GM12878 (cell line): ENCODE measurements at regions not wholly inside any gene's neighbourhood (a gene's known extent, or its start where the extent isn't known, plus 50 kb on each side); places are given as distances from the start of the nearest gene placed in this dataset.

Source experiments
- ATAC-seq: fragments of 200-7000 bp; cut with Tn5 transposase; 3 replicates; pipeline ENCODE4 v1.9.1; 2020; ENCODE audit warnings: mild to moderate bottlenecking, moderate library complexity
- BruUV-seq: library from RNA; stranded (reverse); fragments of 400-500 nt; replicated peaks from 2 replicates; lab custom pipeline; 2021; lab: Mats Ljungman, UMichigan
- CTCF ChIA-PET: fragments of 300-600 bp; sonication (Branson Sonifier 250); formaldehyde crosslinking; extraction: SDS; loops from one replicate; lab custom pipeline; 2021; ENCODE audit warnings: inconsistent platforms; lab: Yijun Ruan, JAX
- POLR2A ChIA-PET: fragments of 350-600 bp; formaldehyde crosslinking; extraction: SDS; loops from one replicate; lab custom pipeline; 2021; ENCODE audit warnings: inconsistent platforms; lab: Charles Lee
- RAD21 ChIA-PET: fragments of 300-600 bp; sonication (Branson Sonifier 250); formaldehyde crosslinking; loops from one replicate; lab custom pipeline; 2023; ENCODE audit warnings: antibody characterized with exemption; ENCODE audit not compliant: unreplicated experiment; lab: Charles Lee
- SMC1A ChIA-PET: fragments of 300-600 bp; sonication (Branson Sonifier 250); formaldehyde crosslinking; loops from one replicate; lab custom pipeline; 2023; ENCODE audit not compliant: unreplicated experiment, uncharacterized antibody; lab: Charles Lee
- DNase-seq: peaks from one replicate; pipeline ENCODE4 v3.0.0-alpha.2; 2011; ENCODE audit warnings: low read depth, low spot score
- FAIRE-seq: peaks from 3 replicates; lab custom pipeline; 2011; peaks lifted over from hg19 to GRCh38; lab: Jason Lieb, UNC
- H2AFZ ChIP-seq: 2 replicates; pipeline ENCODE4 v1.6.0; 2011; ENCODE audit warnings: low read depth, low read length, control low read depth; ENCODE audit not compliant: control insufficient read depth
- H3K27ac ChIP-seq: 2 replicates; pipeline ENCODE4 v1.5.1; 2011; ENCODE audit warnings: control low read depth; ENCODE audit not compliant: control insufficient read depth, insufficient read depth
- H3K27me3 ChIP-seq, 2 experiments: replicated peaks in 1 of 2; 2 replicates each; pipeline versions ENCODE4 v1.6.0 to v1.6.1; 2011; ENCODE audit warnings: low read length in 1 of 2; ENCODE audit not compliant: control insufficient read depth in 2 of 2, insufficient read depth in 2 of 2
- H3K36me3 ChIP-seq, 2 experiments: 2 replicates each; pipeline ENCODE4 v1.5.1; 2011; ENCODE audit warnings: low read length in 1 of 2; ENCODE audit not compliant: control insufficient read depth in 2 of 2, insufficient read depth in 2 of 2
- H3K4me1 ChIP-seq: 2 replicates; pipeline ENCODE4 v1.6.1; 2011; ENCODE audit warnings: mild to moderate bottlenecking, low read length, moderate library complexity, mixed read lengths; ENCODE audit not compliant: control insufficient read depth, insufficient read depth
- H3K4me2 ChIP-seq: 2 replicates; pipeline ENCODE4 v1.6.0; 2011; ENCODE audit warnings: control low read depth; ENCODE audit not compliant: control insufficient read depth, insufficient read depth
- H3K4me3 ChIP-seq: fragments of 200-600 bp; sonication (generic); 2 replicates; pipeline ENCODE4 v1.5.1; 2016
- H3K79me2 ChIP-seq: 2 replicates; pipeline ENCODE4 v1.6.0; 2011; ENCODE audit warnings: low read length; ENCODE audit not compliant: control insufficient read depth, insufficient read depth
- H3K9ac ChIP-seq: 2 replicates; pipeline ENCODE4 v1.8.0; 2011; ENCODE audit warnings: low read length, control low read depth, mixed read lengths; ENCODE audit not compliant: control insufficient read depth, insufficient read depth
- H3K9me3 ChIP-seq: replicated peaks from 3 replicates; pipeline ENCODE4 v1.5.1; 2011; ENCODE audit warnings: mild to moderate bottlenecking, low read length; ENCODE audit not compliant: control insufficient read depth, insufficient read depth
- H4K20me1 ChIP-seq: 2 replicates; pipeline ENCODE4 v1.6.0; 2011; ENCODE audit not compliant: control insufficient read depth, insufficient read depth
- BACH1 ChIP-seq: fragments of 450-650 bp; IDR thresholded peaks from 2 replicates; pipeline ENCODE4 v1.6.1; 2017; ENCODE audit warnings: mild to moderate bottlenecking, borderline replicate concordance
- CREM ChIP-seq: IDR thresholded peaks from 2 replicates; pipeline ENCODE4 v1.6.1; 2014; ENCODE audit warnings: antibody characterized with exemption, low read depth
- HDAC2 ChIP-seq: fragments of 200-600 bp; sonication (generic); IDR thresholded peaks from 2 replicates; pipeline ENCODE4 v1.6.1; 2017
- HSF1 ChIP-seq: fragments of 150-350 bp; IDR thresholded peaks from 2 replicates; pipeline ENCODE4 v1.6.1; 2014; ENCODE audit warnings: mild to moderate bottlenecking, low read depth, low read length
- POLR2AphosphoS5 ChIP-seq: IDR thresholded peaks from 2 replicates; pipeline ENCODE4 v1.6.1; 2011; ENCODE audit warnings: mild to moderate bottlenecking, low read length, inconsistent platforms
- RELA ChIP-seq: fragments of 450-650 bp; IDR thresholded peaks from 2 replicates; pipeline ENCODE4 v1.8.0; 2014; ENCODE audit warnings: borderline replicate concordance; ENCODE audit not compliant: partially characterized antibody
- SMARCA5 ChIP-seq: fragments of 450-650 bp; IDR thresholded peaks from 2 replicates; pipeline ENCODE4 v1.6.1; 2017; ENCODE audit warnings: mild to moderate bottlenecking
- TAF1 ChIP-seq: IDR thresholded peaks from 2 replicates; pipeline ENCODE4 v1.6.1; 2011; ENCODE audit warnings: mild to moderate bottlenecking, low read depth, low read length, borderline replicate concordance
- TBL1XR1 ChIP-seq: IDR thresholded peaks from 2 replicates; pipeline ENCODE4 v1.6.1; 2012; ENCODE audit warnings: low read depth, low read length, improper control_type of control experiment
- ZNF207 ChIP-seq: fragments of 450-650 bp; IDR thresholded peaks from 2 replicates; pipeline ENCODE4 v1.6.1; 2014; ENCODE audit warnings: antibody characterized with exemption, mild to moderate bottlenecking, borderline replicate concordance
- WGBS: methylation state at CpG from one replicate; pipeline ENCODE4 v1.1.6; 2016; ENCODE audit warnings: low lambda C conversion rate; ENCODE audit not compliant: insufficient replicate concordance, insufficient coverage; ENCODE audit errors: missing lambda C conversion rate; 5-methylcytosine and 5-hydroxymethylcytosine counted together
- in situ Hi-C: fragments of 300-500 bp; cut with MboI; formaldehyde crosslinking; loops from 9 replicates; pipeline ENCODE4 v1.14.3; 2018; ENCODE audit warnings: mixed read lengths
- intact Hi-C: fragments of 100-400 bp; cut with micrococcal nuclease; formaldehyde crosslinking; loops from one replicate; pipeline ENCODE4 v1.14.2; 2022; ENCODE audit not compliant: unreplicated experiment
- TF ChIP-seq, protein P1 (sequence below): fragments of 450-650 bp; formaldehyde crosslinking; IDR thresholded peaks from 2 replicates; pipeline ENCODE4 v1.5.0; 2022; ENCODE audit warnings: mild to moderate bottlenecking, missing genetic modification characterization
- TF ChIP-seq, protein P2 (sequence below): IDR thresholded peaks from 2 replicates; pipeline ENCODE4 v1.6.1; 2012; ENCODE audit warnings: low read depth, low read length, improper control_type of control experiment

DNA sequence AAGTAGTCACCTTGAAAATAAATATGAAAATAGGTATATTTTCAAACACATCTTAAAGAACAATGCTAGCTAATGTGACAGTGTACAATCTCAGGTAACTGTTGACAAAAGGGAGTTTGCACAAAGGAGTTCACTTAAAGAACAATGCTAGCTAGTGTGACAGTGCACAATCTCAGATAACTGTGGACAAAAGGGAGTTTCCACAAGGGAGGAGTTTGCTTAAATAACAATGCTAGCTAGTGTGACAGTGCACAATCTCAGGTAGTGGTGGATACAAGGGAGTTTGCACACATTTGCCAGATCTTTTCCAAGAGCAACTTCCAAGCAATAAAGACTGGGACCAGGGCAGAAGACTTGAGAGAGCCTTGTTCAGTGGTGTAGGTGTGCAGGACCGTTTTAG lies 442.9 kb upstream of the FTMT start:
- in situ Hi-C loops = no loop called here
- ChIA-PET SMC1A (no interaction called here), RAD21 (no interaction called here), CTCF (no interaction called here), POLR2A (no interaction called here)
- BruUV-seq = no TSS peak
- no peak for DNase-seq
- intact Hi-C loops = no loop called here
- TF ChIP-seq SMARCA5 (no peak), BACH1 (peak; percentile 38; the same call in 1 of the 2 replicates), RELA (no peak), CREM (no peak)
- no peak overlapping the region for H3K4me3 ChIP-seq
- no peak overlapping the region for H3K27ac ChIP-seq
- no peaks in the 10 kb centered on the region for H3K36me3 ChIP-seq
- H3K9ac ChIP-seq = no peak overlapping the region
- H3K4me1 ChIP-seq = no peaks in the 10 kb centered on the region
- ATAC-seq = no peak
- H3K9me3 ChIP-seq = no peaks in the 10 kb centered on the region; the same call in 2 of the 3 replicates
- no peaks in the 10 kb centered on the region for H4K20me1 ChIP-seq
- no peak overlapping the region for H3K4me2 ChIP-seq
- no peak overlapping the region for H2AFZ ChIP-seq
- no peaks in the 10 kb centered on the region for H3K27me3 ChIP-seq
- no peaks in the 10 kb centered on the region for H3K79me2 ChIP-seq
- no peak for FAIRE-seq
- WGBS = 0% methylated on average over 1 of the region's 1 CpG

DNA sequence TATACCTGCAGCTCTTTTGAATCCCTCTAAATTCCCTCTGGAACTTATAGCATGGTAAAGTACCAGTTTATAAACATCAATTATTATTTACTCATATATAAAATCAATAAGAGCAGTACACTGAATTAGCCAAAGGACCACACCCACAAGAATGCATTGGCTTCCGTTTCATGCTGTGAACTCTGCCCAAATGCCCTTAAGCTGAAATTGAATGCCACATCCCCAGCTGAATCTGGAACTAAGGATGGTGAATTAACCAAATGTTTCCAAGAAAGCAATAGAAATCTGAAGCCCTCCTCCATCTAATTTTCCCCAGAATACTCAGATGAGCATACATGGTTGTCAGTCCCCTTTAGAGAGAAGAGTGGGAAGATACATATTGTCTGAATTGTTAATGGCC lies 436.4 kb upstream of the FTMT start:
- Histone ChIP-seq H3K4me1 (no peaks in the 10 kb centered on the region), H3K4me3 (no peak overlapping the region), H3K9ac (no peak overlapping the region), H3K36me3 (no peaks in the 10 kb centered on the region), H3K9me3 (no peaks in the 10 kb centered on the region), H3K27ac (no peak overlapping the region), H3K4me2 (no peak overlapping the region), H3K27me3 (no peaks in the 10 kb centered on the region), H4K20me1 (no peaks in the 10 kb centered on the region), H3K79me2 (no peaks in the 10 kb centered on the region), H2AFZ (no peak overlapping the region)
- FAIRE-seq (no peak), DNase-seq (no peak), ATAC-seq (no peak)
- in situ Hi-C loops (no loop called here), intact Hi-C loops (no loop called here)
- ChIA-PET SMC1A (interaction anchor here (1.1 kb wide), 1 partner anchor 14 kb away, joined by 3 read pairs; no protein-coding TSS in a partner anchor), RAD21 (no interaction called here), CTCF (interaction anchor here (1.0 kb wide), 1 partner anchor 10 kb away, joined by 3 read pairs; no protein-coding TSS in a partner anchor), POLR2A (no interaction called here)
- WGBS = 0% methylated on average over 1 of the region's 1 CpG
- no TSS peak for BruUV-seq
- TF ChIP-seq TAF1 (no peak), HDAC2 (no peak), BACH1 (no peak), HSF1 (no peak), ZNF207 (no peak), POLR2AphosphoS5 (no peak), TBL1XR1 (no peak)
- TF ChIP-seq, protein P1, sequence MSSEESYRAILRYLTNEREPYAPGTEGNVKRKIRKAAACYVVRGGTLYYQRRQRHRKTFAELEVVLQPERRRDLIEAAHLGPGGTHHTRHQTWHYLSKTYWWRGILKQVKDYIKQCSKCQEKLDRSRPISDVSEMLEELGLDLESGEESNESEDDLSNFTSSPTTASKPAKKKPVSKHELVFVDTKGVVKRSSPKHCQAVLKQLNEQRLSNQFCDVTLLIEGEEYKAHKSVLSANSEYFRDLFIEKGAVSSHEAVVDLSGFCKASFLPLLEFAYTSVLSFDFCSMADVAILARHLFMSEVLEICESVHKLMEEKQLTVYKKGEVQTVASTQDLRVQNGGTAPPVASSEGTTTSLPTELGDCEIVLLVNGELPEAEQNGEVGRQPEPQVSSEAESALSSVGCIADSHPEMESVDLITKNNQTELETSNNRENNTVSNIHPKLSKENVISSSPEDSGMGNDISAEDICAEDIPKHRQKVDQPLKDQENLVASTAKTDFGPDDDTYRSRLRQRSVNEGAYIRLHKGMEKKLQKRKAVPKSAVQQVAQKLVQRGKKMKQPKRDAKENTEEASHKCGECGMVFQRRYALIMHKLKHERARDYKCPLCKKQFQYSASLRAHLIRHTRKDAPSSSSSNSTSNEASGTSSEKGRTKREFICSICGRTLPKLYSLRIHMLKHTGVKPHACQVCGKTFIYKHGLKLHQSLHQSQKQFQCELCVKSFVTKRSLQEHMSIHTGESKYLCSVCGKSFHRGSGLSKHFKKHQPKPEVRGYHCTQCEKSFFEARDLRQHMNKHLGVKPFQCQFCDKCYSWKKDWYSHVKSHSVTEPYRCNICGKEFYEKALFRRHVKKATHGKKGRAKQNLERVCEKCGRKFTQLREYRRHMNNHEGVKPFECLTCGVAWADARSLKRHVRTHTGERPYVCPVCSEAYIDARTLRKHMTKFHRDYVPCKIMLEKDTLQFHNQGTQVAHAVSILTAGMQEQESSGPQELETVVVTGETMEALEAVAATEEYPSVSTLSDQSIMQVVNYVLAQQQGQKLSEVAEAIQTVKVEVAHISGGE (CRISPR knock-in tag) = no peak
- TF ChIP-seq, protein P2, sequence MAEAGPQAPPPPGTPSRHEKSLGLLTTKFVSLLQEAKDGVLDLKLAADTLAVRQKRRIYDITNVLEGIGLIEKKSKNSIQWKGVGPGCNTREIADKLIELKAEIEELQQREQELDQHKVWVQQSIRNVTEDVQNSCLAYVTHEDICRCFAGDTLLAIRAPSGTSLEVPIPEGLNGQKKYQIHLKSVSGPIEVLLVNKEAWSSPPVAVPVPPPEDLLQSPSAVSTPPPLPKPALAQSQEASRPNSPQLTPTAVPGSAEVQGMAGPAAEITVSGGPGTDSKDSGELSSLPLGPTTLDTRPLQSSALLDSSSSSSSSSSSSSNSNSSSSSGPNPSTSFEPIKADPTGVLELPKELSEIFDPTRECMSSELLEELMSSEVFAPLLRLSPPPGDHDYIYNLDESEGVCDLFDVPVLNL = no peak
